B cell (primary cell): ENCODE measurements at regions not wholly inside any gene's neighbourhood (a gene's known extent, or its start where the extent isn't known, plus 50 kb on each side); places are given as distances from the start of the nearest gene placed in this dataset.

Experiments used
- CTCF ChIP-seq: fragments of 200-600 bp; IDR thresholded peaks from one replicate; pipeline ENCODE4 v1.8.0; 2022; ENCODE audit warnings: antibody characterized with exemption, mild to moderate bottlenecking
- EZH2 ChIP-seq: IDR thresholded peaks from 2 replicates; pipeline ENCODE4 v1.6.1; 2012; ENCODE audit warnings: borderline replicate concordance, low read depth, mild to moderate bottlenecking, moderate library complexity, low read length; ENCODE audit not compliant: insufficient read depth, poor library complexity, severe bottlenecking

GRCh38 chr2:188047735-188048134, 243.9 kb upstream of the GULP1 start:
- no peak for TF ChIP-seq EZH2
- TF ChIP-seq CTCF, result no peak
